Stomach (tissue), 4 donors: ENCODE measurements at regions not wholly inside any gene's neighbourhood (a gene's known extent, or its start where the extent isn't known, plus 50 kb on each side); places are given as distances from the start of the nearest gene placed in this dataset.

Experiments
- EP300 ChIP-seq: sonication (generic); formaldehyde crosslinking; IDR thresholded peaks from one replicate; pipeline ENCODE4 v1.6.1; 2017; ENCODE audit warnings: antibody characterized with exemption
- POLR2A ChIP-seq, 4 donors: fragments of 450-650 bp; IDR thresholded peaks; one replicate each; pipeline ENCODE4 v1.6.1; 2016; ENCODE audit warnings: antibody characterized with exemption in 4 of 4, control low read depth in 2 of 4, mild to moderate bottlenecking in 1 of 4, moderate library complexity in 1 of 4
- POLR2AphosphoS5 ChIP-seq, 3 donors: sonication (generic); formaldehyde crosslinking; IDR thresholded peaks; one replicate each; pipeline ENCODE4 v1.6.1; 2016; ENCODE audit warnings: antibody characterized with exemption in 3 of 3
- TF ChIP-seq, protein P1 (sequence below), 7 experiments: fragments of 450-650 bp in 4 of 7; fragments of 200-600 bp in 3 of 7; sonication (generic) in 3 of 7; IDR thresholded peaks; one replicate each; pipeline ENCODE4 v1.5.1; 2016 to 2019; ENCODE audit warnings: antibody characterized with exemption in 7 of 7, control low read depth in 2 of 7, mild to moderate bottlenecking in 1 of 7

- TF ChIP-seq EP300 (no peak), POLR2A (IDR thresholded peaks at IDR 0.05) (no peak), POLR2AphosphoS5 (IDR thresholded peaks at IDR 0.05) (no peak)
- TF ChIP-seq, protein P1, sequence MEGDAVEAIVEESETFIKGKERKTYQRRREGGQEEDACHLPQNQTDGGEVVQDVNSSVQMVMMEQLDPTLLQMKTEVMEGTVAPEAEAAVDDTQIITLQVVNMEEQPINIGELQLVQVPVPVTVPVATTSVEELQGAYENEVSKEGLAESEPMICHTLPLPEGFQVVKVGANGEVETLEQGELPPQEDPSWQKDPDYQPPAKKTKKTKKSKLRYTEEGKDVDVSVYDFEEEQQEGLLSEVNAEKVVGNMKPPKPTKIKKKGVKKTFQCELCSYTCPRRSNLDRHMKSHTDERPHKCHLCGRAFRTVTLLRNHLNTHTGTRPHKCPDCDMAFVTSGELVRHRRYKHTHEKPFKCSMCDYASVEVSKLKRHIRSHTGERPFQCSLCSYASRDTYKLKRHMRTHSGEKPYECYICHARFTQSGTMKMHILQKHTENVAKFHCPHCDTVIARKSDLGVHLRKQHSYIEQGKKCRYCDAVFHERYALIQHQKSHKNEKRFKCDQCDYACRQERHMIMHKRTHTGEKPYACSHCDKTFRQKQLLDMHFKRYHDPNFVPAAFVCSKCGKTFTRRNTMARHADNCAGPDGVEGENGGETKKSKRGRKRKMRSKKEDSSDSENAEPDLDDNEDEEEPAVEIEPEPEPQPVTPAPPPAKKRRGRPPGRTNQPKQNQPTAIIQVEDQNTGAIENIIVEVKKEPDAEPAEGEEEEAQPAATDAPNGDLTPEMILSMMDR (IDR thresholded peaks at IDR 0.05), result no peak
Measured at GRCh38 chr9:86765746-86766430, 181.4 kb downstream of the GAS1 start.
